ENCODE measurements at regions not wholly inside any gene's neighbourhood (a gene's known extent, or its start where the extent isn't known, plus 50 kb on each side); places are given as distances from the start of the nearest gene placed in this dataset.

DNA sequence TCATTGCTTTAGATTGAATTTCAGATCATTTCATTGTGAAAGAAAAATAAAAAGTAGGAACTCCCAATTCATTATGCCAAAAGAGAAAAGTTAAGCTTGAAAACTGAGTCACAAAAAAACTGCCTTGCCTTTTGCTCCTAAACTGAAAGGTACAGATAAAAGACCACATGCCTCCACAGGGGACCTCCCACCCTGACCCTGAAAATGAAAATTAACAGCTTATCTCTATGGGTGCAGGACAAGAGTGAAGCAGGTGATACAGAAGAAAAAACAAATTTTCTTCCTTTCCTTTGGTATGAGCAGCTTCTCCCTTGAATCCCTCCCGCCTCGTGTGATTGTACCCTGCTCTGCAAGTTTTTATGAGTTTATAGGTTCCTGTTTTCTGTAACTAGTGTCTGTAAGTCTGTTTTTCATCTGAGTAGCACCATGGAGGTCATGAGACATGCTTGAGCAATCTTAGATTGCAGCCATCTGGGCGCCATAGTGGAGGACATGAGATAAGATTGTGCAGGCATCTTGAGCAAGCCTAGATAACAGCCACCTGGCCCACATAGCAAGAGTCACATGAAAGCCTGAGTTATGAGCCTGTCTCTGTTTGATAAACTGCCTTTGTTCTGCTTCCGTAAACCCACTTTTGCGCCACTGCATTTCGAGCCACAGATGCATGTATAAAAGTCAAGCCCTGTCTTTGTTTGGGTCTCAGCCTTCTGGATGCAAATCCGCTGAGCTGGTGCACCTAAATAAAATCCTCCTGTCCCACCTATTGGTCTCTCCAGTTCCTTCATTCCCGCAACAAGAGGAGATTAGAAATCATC is 56.2 kb upstream of the DYNC1I2 start:
- TF ChIP-seq RAD21 (conservative IDR thresholded peaks at IDR 0.05 in 1 of 2, IDR thresholded peaks at IDR 0.05 in 1 of 2) (no peak), POLR2A (IDR thresholded peaks at IDR 0.05; ENCODE audit: low read length) (no peak), RCOR1 (IDR thresholded peaks at IDR 0.05; ENCODE audit: low read depth, low read length) (no peak), EP300 (IDR thresholded peaks at IDR 0.05) (no peak), NR3C1 (IDR thresholded peaks at IDR 0.05) (no peak)
- TF ChIP-seq, protein P1, sequence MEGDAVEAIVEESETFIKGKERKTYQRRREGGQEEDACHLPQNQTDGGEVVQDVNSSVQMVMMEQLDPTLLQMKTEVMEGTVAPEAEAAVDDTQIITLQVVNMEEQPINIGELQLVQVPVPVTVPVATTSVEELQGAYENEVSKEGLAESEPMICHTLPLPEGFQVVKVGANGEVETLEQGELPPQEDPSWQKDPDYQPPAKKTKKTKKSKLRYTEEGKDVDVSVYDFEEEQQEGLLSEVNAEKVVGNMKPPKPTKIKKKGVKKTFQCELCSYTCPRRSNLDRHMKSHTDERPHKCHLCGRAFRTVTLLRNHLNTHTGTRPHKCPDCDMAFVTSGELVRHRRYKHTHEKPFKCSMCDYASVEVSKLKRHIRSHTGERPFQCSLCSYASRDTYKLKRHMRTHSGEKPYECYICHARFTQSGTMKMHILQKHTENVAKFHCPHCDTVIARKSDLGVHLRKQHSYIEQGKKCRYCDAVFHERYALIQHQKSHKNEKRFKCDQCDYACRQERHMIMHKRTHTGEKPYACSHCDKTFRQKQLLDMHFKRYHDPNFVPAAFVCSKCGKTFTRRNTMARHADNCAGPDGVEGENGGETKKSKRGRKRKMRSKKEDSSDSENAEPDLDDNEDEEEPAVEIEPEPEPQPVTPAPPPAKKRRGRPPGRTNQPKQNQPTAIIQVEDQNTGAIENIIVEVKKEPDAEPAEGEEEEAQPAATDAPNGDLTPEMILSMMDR (IDR thresholded peaks at IDR 0.05), result no peak
